HEK293 (cell line): ENCODE measurements at regions not wholly inside any gene's neighbourhood (a gene's known extent, or its start where the extent isn't known, plus 50 kb on each side); places are given as distances from the start of the nearest gene placed in this dataset.

Experiments used
- AEBP2 ChIP-seq: fragments of 450-650 bp; formaldehyde crosslinking; IDR thresholded peaks from 2 replicates; pipeline ENCODE4 v1.5.1; 2016; ENCODE audit warnings: missing biosample characterization, missing genetic modification characterization, borderline replicate concordance
- SCRT2 ChIP-seq: fragments of 450-650 bp; formaldehyde crosslinking; IDR thresholded peaks from 2 replicates; pipeline ENCODE4 v1.5.1; 2016; ENCODE audit warnings: missing biosample characterization, missing genetic modification characterization
- ZBTB26 ChIP-seq: fragments of 450-650 bp; formaldehyde crosslinking; optimal IDR thresholded peaks from 2 replicates; pipeline ENCODE3; 2016; ENCODE audit warnings: missing biosample characterization, mild to moderate bottlenecking, missing genetic modification characterization
- ZNF138 ChIP-seq: fragments of 450-650 bp; formaldehyde crosslinking; IDR thresholded peaks from 2 replicates; pipeline ENCODE4 v1.5.1; 2016; ENCODE audit warnings: missing biosample characterization, missing genetic modification characterization, borderline replicate concordance
- ZNF404 ChIP-seq: fragments of 450-650 bp; formaldehyde crosslinking; IDR thresholded peaks from 2 replicates; pipeline ENCODE4 v1.5.1; 2017; ENCODE audit warnings: missing biosample characterization, missing genetic modification characterization
- ZNF548 ChIP-seq: fragments of 450-650 bp; formaldehyde crosslinking; IDR thresholded peaks from 2 replicates; pipeline ENCODE4 v1.5.1; 2016; ENCODE audit warnings: missing biosample characterization, missing genetic modification characterization
- ZNF555 ChIP-seq: fragments of 450-650 bp; formaldehyde crosslinking; conservative IDR thresholded peaks from 2 replicates; pipeline ENCODE4 v1.5.1; 2017; ENCODE audit warnings: missing biosample characterization, mild to moderate bottlenecking, missing genetic modification characterization, inconsistent platforms
- ZNF624 ChIP-seq: fragments of 450-650 bp; formaldehyde crosslinking; IDR thresholded peaks from 2 replicates; pipeline ENCODE4 v1.5.1; 2017; ENCODE audit warnings: missing biosample characterization, missing genetic modification characterization
- TF ChIP-seq, protein P1 (sequence below): fragments of 450-650 bp; formaldehyde crosslinking; IDR thresholded peaks from 2 replicates; pipeline ENCODE4 v1.5.1; 2016; ENCODE audit warnings: missing biosample characterization, missing genetic modification characterization
- TF ChIP-seq, protein P2 (sequence below): fragments of 450-650 bp; formaldehyde crosslinking; IDR thresholded peaks from 2 replicates; pipeline ENCODE4 v1.5.1; 2017; ENCODE audit warnings: missing biosample characterization, missing genetic modification characterization
- TF ChIP-seq, protein P3 (sequence below): fragments of 450-650 bp; IDR thresholded peaks from 2 replicates; pipeline ENCODE4 v1.5.1; 2018; ENCODE audit warnings: missing biosample characterization, mild to moderate bottlenecking, missing genetic modification characterization
- TF ChIP-seq, protein P4 (sequence below): fragments of 450-650 bp; formaldehyde crosslinking; conservative IDR thresholded peaks from 2 replicates; pipeline ENCODE4 v1.5.1; 2016; ENCODE audit warnings: low read depth, missing biosample characterization, missing genetic modification characterization
- TF ChIP-seq, protein P5 (sequence below): fragments of 450-650 bp; formaldehyde crosslinking; IDR thresholded peaks from 2 replicates; pipeline ENCODE4 v1.5.1; 2016; ENCODE audit warnings: missing biosample characterization, missing genetic modification characterization
- TF ChIP-seq, protein P6 (sequence below): fragments of 450-650 bp; formaldehyde crosslinking; IDR thresholded peaks from 2 replicates; pipeline ENCODE4 v1.5.1; 2016; ENCODE audit warnings: missing biosample characterization, missing genetic modification characterization

DNA sequence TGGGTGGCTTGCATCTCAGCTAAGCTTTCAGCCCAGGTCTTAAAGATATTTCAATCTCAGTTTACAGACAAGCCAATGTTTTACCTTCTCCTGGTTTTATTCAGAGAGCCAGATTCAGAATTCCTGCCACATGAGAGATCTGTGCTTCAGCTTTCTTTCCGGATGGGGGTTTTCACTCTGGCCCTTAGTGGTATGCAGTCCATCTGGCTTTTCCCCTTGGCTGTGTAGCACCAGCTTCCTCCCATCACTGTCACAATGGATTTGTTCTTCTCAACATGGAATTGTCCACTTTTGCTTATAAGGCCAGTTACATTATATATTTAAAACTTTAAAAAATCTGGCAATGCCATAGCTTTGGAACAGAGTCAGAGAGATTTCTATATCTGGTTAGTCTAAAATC is 303.9 kb downstream of the ETS1 start:
- TF ChIP-seq, protein P1, sequence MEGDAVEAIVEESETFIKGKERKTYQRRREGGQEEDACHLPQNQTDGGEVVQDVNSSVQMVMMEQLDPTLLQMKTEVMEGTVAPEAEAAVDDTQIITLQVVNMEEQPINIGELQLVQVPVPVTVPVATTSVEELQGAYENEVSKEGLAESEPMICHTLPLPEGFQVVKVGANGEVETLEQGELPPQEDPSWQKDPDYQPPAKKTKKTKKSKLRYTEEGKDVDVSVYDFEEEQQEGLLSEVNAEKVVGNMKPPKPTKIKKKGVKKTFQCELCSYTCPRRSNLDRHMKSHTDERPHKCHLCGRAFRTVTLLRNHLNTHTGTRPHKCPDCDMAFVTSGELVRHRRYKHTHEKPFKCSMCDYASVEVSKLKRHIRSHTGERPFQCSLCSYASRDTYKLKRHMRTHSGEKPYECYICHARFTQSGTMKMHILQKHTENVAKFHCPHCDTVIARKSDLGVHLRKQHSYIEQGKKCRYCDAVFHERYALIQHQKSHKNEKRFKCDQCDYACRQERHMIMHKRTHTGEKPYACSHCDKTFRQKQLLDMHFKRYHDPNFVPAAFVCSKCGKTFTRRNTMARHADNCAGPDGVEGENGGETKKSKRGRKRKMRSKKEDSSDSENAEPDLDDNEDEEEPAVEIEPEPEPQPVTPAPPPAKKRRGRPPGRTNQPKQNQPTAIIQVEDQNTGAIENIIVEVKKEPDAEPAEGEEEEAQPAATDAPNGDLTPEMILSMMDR (tag by site-specific recombination) = no peak
- TF ChIP-seq, protein P2, sequence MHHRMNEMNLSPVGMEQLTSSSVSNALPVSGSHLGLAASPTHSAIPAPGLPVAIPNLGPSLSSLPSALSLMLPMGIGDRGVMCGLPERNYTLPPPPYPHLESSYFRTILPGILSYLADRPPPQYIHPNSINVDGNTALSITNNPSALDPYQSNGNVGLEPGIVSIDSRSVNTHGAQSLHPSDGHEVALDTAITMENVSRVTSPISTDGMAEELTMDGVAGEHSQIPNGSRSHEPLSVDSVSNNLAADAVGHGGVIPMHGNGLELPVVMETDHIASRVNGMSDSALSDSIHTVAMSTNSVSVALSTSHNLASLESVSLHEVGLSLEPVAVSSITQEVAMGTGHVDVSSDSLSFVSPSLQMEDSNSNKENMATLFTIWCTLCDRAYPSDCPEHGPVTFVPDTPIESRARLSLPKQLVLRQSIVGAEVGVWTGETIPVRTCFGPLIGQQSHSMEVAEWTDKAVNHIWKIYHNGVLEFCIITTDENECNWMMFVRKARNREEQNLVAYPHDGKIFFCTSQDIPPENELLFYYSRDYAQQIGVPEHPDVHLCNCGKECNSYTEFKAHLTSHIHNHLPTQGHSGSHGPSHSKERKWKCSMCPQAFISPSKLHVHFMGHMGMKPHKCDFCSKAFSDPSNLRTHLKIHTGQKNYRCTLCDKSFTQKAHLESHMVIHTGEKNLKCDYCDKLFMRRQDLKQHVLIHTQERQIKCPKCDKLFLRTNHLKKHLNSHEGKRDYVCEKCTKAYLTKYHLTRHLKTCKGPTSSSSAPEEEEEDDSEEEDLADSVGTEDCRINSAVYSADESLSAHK (tag by site-specific recombination) = no peak
- TF ChIP-seq, protein P3, sequence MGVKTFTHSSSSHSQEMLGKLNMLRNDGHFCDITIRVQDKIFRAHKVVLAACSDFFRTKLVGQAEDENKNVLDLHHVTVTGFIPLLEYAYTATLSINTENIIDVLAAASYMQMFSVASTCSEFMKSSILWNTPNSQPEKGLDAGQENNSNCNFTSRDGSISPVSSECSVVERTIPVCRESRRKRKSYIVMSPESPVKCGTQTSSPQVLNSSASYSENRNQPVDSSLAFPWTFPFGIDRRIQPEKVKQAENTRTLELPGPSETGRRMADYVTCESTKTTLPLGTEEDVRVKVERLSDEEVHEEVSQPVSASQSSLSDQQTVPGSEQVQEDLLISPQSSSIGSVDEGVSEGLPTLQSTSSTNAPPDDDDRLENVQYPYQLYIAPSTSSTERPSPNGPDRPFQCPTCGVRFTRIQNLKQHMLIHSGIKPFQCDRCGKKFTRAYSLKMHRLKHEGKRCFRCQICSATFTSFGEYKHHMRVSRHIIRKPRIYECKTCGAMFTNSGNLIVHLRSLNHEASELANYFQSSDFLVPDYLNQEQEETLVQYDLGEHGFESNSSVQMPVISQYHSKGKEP (tag by site-specific recombination) = no peak
- TF ChIP-seq ZBTB26 (no peak), ZNF138 (tag by site-specific recombination) (no peak), ZNF404 (tag by site-specific recombination) (no peak), SCRT2 (no peak), ZNF624 (tag by site-specific recombination) (no peak), AEBP2 (tag by site-specific recombination) (no peak), ZNF548 (tag by site-specific recombination) (no peak), ZNF555 (tag by site-specific recombination) (no peak)
- TF ChIP-seq, protein P4, sequence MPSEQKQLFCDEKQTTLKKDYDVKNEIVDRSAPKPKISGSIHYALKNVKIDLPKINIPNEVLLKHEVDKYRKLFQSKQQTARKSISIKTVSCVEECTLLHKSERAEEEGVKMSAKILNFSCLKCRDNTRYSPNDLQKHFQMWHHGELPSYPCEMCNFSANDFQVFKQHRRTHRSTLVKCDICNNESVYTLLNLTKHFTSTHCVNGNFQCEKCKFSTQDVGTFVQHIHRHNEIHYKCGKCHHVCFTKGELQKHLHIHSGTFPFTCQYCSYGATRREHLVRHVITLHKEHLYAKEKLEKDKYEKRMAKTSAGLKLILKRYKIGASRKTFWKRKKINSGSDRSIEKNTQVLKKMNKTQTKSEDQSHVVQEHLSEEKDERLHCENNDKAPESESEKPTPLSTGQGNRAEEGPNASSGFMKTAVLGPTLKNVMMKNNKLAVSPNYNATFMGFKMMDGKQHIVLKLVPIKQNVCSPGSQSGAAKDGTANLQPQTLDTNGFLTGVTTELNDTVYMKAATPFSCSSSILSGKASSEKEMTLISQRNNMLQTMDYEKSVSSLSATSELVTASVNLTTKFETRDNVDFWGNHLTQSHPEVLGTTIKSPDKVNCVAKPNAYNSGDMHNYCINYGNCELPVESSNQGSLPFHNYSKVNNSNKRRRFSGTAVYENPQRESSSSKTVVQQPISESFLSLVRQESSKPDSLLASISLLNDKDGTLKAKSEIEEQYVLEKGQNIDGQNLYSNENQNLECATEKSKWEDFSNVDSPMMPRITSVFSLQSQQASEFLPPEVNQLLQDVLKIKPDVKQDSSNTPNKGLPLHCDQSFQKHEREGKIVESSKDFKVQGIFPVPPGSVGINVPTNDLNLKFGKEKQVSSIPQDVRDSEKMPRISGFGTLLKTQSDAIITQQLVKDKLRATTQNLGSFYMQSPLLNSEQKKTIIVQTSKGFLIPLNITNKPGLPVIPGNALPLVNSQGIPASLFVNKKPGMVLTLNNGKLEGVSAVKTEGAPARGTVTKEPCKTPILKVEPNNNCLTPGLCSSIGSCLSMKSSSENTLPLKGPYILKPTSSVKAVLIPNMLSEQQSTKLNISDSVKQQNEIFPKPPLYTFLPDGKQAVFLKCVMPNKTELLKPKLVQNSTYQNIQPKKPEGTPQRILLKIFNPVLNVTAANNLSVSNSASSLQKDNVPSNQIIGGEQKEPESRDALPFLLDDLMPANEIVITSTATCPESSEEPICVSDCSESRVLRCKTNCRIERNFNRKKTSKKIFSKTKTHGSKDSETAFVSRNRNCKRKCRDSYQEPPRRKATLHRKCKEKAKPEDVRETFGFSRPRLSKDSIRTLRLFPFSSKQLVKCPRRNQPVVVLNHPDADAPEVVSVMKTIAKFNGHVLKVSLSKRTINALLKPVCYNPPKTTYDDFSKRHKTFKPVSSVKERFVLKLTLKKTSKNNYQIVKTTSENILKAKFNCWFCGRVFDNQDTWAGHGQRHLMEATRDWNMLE = no peak
- TF ChIP-seq, protein P5, sequence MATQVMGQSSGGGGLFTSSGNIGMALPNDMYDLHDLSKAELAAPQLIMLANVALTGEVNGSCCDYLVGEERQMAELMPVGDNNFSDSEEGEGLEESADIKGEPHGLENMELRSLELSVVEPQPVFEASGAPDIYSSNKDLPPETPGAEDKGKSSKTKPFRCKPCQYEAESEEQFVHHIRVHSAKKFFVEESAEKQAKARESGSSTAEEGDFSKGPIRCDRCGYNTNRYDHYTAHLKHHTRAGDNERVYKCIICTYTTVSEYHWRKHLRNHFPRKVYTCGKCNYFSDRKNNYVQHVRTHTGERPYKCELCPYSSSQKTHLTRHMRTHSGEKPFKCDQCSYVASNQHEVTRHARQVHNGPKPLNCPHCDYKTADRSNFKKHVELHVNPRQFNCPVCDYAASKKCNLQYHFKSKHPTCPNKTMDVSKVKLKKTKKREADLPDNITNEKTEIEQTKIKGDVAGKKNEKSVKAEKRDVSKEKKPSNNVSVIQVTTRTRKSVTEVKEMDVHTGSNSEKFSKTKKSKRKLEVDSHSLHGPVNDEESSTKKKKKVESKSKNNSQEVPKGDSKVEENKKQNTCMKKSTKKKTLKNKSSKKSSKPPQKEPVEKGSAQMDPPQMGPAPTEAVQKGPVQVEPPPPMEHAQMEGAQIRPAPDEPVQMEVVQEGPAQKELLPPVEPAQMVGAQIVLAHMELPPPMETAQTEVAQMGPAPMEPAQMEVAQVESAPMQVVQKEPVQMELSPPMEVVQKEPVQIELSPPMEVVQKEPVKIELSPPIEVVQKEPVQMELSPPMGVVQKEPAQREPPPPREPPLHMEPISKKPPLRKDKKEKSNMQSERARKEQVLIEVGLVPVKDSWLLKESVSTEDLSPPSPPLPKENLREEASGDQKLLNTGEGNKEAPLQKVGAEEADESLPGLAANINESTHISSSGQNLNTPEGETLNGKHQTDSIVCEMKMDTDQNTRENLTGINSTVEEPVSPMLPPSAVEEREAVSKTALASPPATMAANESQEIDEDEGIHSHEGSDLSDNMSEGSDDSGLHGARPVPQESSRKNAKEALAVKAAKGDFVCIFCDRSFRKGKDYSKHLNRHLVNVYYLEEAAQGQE = no peak
- TF ChIP-seq, protein P6, sequence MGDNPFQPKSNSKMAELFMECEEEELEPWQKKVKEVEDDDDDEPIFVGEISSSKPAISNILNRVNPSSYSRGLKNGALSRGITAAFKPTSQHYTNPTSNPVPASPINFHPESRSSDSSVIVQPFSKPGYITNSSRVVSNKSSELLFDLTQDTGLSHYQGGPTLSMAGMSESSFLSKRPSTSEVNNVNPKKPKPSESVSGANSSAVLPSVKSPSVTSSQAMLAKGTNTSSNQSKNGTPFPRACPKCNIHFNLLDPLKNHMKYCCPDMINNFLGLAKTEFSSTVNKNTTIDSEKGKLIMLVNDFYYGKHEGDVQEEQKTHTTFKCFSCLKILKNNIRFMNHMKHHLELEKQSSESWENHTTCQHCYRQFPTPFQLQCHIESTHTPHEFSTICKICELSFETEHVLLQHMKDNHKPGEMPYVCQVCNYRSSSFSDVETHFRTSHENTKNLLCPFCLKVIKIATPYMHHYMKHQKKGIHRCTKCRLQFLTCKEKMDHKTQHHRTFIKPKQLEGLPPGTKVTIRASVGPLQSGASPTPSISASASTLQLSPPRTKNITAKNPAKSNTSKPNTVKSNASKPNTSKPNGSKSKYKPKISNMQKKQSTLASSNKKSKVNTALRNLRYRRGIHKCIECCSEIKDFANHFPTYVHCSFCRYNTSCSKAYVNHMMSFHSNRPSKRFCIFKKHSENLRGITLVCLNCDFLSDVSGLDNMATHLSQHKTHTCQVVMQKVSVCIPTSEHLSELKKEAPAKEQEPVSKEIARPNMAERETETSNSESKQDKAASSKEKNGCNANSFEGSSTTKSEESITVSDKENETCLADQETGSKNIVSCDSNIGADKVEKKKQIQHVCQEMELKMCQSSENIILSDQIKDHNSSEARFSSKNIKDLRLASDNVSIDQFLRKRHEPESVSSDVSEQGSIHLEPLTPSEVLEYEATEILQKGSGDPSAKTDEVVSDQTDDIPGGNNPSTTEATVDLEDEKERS = no peak
